ENCODE measurements at regions not wholly inside any gene's neighbourhood (a gene's known extent, or its start where the extent isn't known, plus 50 kb on each side); places are given as distances from the start of the nearest gene placed in this dataset.

DNA sequence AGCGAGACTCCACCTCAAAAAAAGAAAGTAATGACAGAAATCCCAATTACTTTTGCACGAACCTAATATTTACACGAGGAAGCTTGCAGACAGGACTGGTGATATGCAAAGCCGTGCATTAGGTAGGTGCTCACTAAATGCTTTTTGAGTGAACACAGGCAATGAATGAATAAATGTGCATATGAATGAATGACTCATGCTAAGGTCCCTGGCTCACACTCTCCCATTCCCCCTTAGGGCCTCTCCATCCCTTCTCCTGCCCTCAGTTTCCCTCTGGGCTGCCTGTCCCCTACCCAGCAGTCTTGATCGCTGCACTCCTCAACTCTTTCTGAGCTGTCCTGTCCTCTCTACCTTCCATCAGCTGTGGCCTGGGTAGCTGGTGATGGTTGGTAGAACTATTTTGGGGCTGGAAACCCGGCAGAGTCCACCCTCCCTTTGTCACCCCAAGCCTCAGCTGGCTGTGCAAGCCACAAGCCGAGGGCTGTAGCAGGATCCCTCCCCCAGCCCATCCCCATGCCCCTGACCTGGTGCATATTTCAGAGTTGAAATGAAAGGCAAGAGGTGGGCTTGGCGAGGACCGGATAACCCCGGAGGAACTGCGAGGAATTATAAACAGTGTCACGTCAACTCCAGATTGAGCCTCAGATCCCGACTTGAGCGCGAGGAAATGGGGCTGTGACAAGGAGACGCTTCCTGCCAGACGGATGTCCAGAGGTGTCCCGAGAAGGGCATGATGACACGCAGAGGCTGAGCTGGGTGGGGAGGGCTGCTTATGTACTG is 191.7 kb upstream of the GSC start:
- WGBS, 2 donors: 54 to 55% methylated on average over 18 to 19 of the region's 19 CpGs
- intact Hi-C loops (cut with DNase I): no loop called here
- Histone ChIP-seq H3K27ac (no peak overlapping the region), H3K36me3 (replicated peaks in 1 of 2; ENCODE audit: insufficient read depth in 1 of 2, low read depth in 2 of 2) (no peaks in the 10 kb centered on the region), H3K27me3 (no peaks in the 10 kb centered on the region), H3K4me3 (no peak overlapping the region), H3K9me3 (no peaks in the 10 kb centered on the region), H3K4me1 (no peaks in the 10 kb centered on the region)
- TF ChIP-seq POLR2A (IDR thresholded peaks at IDR 0.05): no peak
- TF ChIP-seq, protein P1, sequence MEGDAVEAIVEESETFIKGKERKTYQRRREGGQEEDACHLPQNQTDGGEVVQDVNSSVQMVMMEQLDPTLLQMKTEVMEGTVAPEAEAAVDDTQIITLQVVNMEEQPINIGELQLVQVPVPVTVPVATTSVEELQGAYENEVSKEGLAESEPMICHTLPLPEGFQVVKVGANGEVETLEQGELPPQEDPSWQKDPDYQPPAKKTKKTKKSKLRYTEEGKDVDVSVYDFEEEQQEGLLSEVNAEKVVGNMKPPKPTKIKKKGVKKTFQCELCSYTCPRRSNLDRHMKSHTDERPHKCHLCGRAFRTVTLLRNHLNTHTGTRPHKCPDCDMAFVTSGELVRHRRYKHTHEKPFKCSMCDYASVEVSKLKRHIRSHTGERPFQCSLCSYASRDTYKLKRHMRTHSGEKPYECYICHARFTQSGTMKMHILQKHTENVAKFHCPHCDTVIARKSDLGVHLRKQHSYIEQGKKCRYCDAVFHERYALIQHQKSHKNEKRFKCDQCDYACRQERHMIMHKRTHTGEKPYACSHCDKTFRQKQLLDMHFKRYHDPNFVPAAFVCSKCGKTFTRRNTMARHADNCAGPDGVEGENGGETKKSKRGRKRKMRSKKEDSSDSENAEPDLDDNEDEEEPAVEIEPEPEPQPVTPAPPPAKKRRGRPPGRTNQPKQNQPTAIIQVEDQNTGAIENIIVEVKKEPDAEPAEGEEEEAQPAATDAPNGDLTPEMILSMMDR (IDR thresholded peaks at IDR 0.05): no peak
- DNase-seq: no peak
- no peak for ATAC-seq

DNA sequence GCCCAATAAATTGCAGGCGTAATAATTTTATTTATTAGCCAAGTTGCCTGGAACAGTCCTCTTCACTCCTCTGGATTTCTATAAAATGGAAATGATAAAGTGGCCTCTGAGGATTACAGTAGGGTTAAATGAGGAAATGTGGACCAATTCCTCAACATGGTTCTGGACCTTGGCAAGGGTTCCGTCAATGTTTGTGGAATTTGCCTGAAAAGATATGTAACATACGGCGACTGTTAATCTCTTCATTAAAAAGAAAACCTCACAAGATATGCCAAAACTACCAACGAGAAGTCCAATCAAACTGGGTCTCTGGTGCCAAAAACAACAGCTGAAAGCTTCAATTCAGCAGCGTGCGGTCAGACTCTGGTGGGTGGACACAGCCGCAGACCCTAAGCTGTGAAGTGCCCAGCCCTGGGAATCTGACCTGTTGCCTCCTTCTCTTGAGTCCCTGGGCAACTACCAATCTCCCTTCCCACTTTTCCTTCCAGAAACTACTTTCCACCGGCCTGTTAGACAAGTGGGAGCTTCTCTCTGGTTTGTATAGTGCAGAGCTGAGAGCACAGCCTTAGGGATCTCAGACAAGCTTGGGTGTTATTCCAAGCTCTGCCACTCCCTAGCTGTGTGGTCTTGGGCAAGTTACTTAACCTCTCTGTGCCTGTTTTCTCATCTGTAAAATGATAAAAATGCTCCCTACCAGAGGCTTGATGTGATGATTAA is 190.5 kb upstream of the GSC start:
- Histone ChIP-seq H3K4me3 (no peak overlapping the region), H3K27ac (no peak overlapping the region), H3K9me3 (no peaks in the 10 kb centered on the region), H3K4me1 (no peaks in the 10 kb centered on the region), H3K27me3 (no peaks in the 10 kb centered on the region), H3K36me3 (replicated peaks in 1 of 2; ENCODE audit: insufficient read depth in 1 of 2, low read depth in 2 of 2) (no peaks in the 10 kb centered on the region)
- no peak for ATAC-seq
- TF ChIP-seq, protein P1 (IDR thresholded peaks at IDR 0.05): no peak
- no peak for TF ChIP-seq POLR2A (IDR thresholded peaks at IDR 0.05)
- DNase-seq: no peak
- 23 to 37% methylated on average over 9 of the region's 9 CpGs for WGBS, 2 donors
- intact Hi-C loops (cut with DNase I): no loop called here

DNA sequence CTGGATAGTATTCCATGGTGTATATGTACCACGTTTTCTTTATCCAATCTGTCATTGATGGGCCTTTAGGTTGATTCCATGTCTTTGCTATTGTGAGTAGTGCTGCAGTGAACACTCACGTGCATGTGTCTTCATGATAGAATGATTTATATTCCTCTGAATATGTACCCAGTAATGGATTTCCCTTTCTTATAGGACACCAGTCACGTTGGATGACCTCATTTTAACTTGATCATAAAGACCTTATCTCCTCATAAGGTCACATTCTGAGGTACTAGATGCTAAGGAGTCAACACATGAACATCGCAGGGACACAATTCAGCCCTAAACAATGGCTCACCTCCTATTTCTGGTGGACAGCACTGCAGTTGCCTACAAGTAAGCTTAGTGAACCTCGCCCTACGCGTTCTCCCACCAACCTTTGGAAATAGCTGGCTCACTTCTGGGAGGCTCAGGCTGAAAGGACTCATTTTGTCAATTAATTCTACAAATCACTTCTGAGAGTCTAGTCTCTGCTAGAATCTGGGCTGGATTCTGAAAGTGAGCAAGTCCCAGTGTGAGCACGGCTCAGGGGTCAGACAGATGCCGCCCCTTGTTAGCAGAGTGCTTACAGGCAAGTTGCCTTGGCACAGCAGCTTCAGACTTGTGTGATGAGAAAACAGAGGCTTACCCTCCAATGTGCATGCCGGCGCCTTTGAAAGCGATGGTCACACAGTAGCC is 183.8 kb upstream of the GSC start:
- Histone ChIP-seq H3K27me3 (no peaks in the 10 kb centered on the region), H3K4me1 (no peaks in the 10 kb centered on the region), H3K36me3 (replicated peaks in 1 of 2; ENCODE audit: insufficient read depth in 1 of 2, low read depth in 2 of 2) (no peaks in the 10 kb centered on the region), H3K27ac (no peak overlapping the region), H3K4me3 (no peak overlapping the region), H3K9me3 (no peaks in the 10 kb centered on the region)
- intact Hi-C loops (cut with DNase I): no loop called here
- DNase-seq (no peak), ATAC-seq (no peak)
- WGBS, 2 donors: 79 to 83% methylated on average over 10 to 12 of the region's 12 CpGs
- TF ChIP-seq, protein P1 (IDR thresholded peaks at IDR 0.05): no peak
- TF ChIP-seq POLR2A (IDR thresholded peaks at IDR 0.05): no peak

DNA sequence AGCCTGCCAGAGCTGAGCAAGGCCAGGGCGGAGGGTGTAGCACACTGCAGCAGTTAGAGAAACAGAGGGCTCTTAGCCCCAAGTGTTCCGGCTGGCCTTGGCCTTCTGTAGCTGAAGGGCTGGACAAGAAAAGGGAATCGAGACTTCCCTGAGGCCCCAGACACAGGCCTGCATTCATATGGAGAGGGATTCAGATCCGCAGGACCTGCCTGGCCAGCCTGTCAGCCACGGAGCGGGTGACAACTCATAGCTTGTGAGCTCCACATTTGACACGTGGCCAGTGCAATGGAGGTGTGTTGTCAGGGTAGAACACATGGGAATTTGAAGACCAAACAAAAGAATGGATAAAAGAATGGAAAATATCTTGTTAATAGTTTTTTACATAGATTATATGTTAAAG is 182.2 kb upstream of the GSC start:
- 71 to 86% methylated on average over 6 to 7 of the region's 7 CpGs for WGBS, 2 donors
- TF ChIP-seq, protein P1 (IDR thresholded peaks at IDR 0.05): no peak
- no peak for TF ChIP-seq POLR2A (IDR thresholded peaks at IDR 0.05)
- Histone ChIP-seq H3K36me3 (replicated peaks in 1 of 2; ENCODE audit: insufficient read depth in 1 of 2, low read depth in 2 of 2) (no peaks in the 10 kb centered on the region), H3K9me3 (no peaks in the 10 kb centered on the region), H3K27ac (no peak overlapping the region), H3K27me3 (no peaks in the 10 kb centered on the region), H3K4me1 (no peaks in the 10 kb centered on the region), H3K4me3 (no peak overlapping the region)
- ATAC-seq: no peak
- intact Hi-C loops (cut with DNase I): no loop called here
- DNase-seq: no peak
